CD4-positive, alpha-beta T cell treated with Interleukin-10 for 1 hour (primary cell): ENCODE measurements at regions not wholly inside any gene's neighbourhood (a gene's known extent, or its start where the extent isn't known, plus 50 kb on each side); places are given as distances from the start of the nearest gene placed in this dataset.
"Not testable (repeated sequence)": the region's sequence is repeated elsewhere in the genome, so short reads cannot be mapped to it uniquely, and the experiment has no call there.

ENCODE experiments used
- DNase-seq: peaks from one replicate; pipeline ENCODE4 v3.0.0-alpha.2; 2020

DNA sequence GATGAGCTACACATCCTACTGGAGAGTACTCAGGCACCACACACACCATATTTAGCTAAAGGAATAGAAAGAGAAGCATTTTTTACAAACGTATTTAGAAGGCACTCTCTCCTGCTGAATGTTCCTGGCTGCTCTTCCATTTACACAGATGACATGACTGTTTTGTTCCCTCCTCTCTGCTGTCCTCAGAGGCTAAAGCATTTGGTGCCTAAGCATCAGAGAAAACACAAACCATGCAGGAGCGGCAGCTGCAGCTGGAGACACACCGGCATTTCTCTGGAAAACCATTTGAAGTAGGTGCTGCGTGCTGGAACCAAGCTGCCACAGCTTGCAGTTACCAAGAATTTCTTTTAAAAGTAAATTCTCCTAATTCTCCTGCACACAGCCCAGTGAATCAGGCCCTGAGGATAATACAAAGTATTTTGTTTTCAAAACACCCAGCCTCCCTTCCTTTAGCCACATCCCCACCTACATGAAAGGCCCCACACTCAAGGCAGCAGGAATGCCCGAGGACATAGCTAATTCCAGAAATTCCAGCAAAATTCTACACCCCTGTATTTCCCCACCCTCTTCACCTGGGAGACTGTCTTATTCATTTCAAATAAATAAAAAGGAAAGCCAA lies 488.9 kb upstream of the SOX11 start:
- DNase-seq, result no peak

GRCh38 chr2:5206742-5207141 lies 485.4 kb upstream of the SOX11 start:
- DNase-seq, result not testable (repeated sequence)

GRCh38 chr2:5215989-5216607 lies 476.1 kb upstream of the SOX11 start:
- no peak for DNase-seq

DNA sequence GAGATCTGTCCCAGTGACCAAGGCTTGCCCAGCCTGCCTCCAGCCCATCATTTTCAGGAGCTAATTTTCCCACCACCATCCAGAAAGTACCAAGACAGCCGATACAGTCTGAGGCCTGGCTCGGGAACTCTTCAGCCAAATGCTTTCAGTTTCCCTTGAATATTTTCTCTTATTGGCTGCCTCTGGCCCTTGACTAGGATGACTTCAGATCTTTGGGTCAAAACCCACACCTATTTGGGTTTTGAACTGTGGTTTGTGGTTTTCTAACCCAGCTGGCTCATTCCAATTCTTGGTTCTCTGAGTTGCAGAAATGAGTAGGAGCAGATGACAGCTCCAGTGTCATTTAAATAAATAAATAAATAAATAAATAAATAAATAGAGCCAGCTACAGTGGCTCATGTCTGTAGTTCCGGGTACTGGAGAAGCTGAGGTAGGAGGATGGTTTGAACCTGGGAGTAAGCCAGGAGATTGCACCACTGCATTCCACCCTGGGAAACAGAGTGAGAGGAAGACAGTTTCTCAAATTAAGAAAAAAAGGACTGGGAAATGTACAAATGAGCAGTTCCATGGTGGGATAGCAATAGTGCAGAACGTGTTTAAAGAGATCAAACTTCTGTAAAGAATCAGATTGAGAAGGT lies 465.0 kb upstream of the SOX11 start:
- DNase-seq, result no peak

DNA sequence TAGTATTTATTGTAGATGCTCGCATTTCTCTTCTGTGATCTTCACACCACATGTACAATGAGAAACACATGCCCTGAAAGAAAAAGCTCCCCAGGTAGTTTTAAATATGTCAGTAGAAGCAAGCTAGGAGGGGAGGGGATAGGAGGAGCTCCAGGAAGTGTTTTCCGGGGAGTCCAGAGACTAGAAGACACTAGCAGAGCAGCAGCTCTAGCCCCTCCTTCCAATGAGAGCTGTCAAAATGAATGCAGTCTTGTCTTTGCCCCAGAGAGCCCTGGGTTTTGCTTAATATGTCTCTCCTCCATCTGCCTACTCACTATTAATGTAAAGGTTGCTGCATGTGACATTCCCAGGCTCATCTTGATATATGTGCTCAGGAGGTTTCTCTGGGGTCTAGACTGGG lies 462.6 kb upstream of the SOX11 start:
- no peak for DNase-seq

DNA sequence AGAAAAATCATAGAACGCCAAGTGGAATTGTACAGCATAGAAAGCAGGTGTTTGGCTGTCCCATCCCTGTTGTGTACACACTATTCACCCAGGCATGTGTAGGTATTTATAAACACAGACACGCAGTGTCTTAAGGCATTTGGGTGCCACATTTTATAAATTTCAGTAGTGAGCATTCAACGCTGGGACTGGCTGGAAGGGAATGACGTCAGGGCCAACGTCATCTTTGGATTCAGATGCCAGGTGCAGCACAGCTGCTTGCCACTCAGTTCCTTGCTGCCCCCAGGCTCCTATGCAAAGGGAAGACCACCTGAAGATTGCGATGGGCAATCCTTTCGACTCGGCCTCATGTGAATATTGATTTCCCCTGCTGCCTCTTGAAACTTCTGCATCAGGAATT lies 461.7 kb upstream of the SOX11 start:
- no peak for DNase-seq

GRCh38 chr2:5230855-5231254 lies 461.3 kb upstream of the SOX11 start:
- DNase-seq, result no peak

DNA sequence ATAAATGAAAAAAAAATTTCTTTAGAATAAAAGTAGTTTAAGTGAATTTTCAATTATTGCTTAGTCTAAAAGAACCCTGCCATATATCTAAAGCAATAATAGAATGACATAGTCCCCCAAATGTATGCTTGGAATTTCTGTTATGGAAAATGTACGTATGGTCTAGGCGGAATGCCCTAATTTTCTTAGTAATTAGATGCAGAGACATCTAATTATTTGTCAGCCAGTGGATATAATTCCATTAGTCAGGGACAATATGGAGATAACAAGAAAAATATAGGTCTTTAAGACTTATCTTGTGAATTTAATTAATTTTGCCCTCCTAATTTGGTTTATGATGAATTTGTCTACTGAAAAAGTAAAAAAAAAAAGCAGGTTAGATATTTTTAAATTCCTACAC lies 460.9 kb upstream of the SOX11 start:
- DNase-seq, result no peak

DNA sequence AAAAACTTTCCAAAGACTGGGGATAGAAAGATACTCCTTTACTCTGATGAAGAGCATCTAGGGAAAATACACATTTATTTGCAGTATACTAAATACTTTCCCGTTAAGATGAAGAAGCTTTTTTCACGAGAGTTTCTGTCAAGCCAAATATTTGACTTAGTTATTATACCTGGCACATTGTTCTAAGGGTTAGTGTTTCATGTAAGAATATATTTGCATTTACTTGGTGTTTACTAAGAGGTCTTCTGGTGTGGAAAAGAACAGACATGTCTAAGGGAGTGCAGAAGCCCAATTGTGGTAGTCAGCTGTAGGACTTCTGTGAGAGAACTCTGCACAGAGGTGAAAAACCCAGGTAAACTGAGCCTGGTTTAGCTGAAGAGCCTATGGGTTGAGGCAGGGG lies 457.6 kb upstream of the SOX11 start:
- DNase-seq, result no peak

DNA sequence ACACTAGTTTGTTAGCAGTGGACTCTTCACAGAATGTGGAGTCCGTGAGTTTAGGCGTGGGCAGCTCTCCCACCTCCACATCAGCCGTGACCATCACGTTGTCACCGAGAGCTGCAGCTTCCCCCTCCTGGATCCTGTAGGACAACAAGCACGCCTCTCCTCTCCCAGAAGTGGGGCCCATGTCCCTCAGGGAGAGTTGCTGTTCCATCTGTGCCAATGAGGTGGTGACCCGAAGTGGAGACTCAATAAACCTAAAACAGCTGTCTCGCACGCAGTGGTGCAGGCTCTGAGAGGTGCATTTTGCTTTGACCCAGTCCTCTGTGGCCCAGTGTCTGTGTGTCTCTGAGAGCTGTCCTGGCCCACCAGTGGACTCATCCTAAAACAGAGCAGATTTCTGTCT lies 456.5 kb upstream of the SOX11 start:
- no peak for DNase-seq

DNA sequence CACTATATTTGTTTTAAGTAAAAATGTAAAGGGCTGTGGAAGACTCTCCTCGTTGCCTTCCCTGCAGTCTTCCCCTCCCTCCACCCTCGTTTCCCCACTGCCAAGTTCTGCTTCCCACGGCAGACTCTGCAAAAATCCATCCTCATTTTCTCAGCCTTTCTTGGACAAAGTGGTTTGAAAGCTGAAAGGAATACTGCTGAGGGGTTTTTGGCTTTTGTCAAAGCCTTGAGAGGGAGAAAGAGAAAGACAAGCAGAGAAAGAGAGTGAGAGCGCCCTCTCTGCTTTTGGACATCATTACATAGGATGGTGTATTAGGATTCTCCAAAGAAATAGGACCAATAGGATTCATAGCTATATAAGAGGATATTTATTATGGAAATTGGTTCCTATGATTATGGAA lies 455.9 kb upstream of the SOX11 start:
- DNase-seq, result no peak

GRCh38 chr2:5242751-5243150 lies 449.4 kb upstream of the SOX11 start:
- DNase-seq, result no peak

- no peak for DNase-seq
Measured at GRCh38 chr2:5250482-5250881, 441.7 kb upstream of the SOX11 start.

GRCh38 chr2:5253263-5253662 lies 438.9 kb upstream of the SOX11 start:
- no peak for DNase-seq

- no peak for DNase-seq
Measured at GRCh38 chr2:5254791-5255332, 437.3 kb upstream of the SOX11 start.

DNA sequence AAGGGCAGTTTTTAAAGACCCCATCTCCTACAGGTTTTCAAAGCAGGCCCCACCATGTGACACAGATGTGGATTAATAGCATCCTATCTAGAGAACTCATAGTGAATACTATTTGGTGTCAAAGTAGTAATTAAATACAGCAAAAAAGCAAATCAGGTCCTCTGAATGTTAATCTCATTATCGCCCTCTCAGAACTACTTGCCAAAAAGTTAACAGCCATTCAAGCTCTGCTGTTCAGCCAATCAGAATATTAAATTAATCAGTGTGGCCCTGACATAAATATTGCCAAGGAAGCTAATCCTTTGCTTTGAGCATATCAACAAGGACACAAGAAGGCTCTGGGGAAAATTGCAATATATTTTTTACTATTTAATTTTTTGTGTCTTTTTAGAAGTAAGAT lies 428.9 kb upstream of the SOX11 start:
- DNase-seq, result no peak

GRCh38 chr2:5264361-5264760 lies 427.8 kb upstream of the SOX11 start:
- DNase-seq, result no peak

DNA sequence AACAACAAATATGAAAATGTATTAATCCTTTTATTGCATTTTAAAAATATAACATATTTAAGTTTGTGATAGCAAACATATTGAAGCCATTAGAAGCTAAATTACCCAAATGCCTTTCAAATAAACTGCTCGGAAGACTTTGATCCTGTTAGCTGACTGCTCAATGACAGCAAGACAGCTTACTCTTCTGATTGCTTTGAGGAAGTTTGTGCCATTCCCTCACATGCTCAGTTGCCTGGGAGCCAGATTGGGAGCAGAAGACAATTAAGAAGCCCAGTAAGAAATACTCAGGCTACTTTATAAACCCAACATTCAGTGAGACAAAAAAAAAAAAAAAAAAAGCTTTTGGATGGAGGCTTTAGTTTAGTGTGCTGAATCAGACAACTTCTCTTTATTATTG lies 407.1 kb upstream of the SOX11 start:
- DNase-seq, result no peak

DNA sequence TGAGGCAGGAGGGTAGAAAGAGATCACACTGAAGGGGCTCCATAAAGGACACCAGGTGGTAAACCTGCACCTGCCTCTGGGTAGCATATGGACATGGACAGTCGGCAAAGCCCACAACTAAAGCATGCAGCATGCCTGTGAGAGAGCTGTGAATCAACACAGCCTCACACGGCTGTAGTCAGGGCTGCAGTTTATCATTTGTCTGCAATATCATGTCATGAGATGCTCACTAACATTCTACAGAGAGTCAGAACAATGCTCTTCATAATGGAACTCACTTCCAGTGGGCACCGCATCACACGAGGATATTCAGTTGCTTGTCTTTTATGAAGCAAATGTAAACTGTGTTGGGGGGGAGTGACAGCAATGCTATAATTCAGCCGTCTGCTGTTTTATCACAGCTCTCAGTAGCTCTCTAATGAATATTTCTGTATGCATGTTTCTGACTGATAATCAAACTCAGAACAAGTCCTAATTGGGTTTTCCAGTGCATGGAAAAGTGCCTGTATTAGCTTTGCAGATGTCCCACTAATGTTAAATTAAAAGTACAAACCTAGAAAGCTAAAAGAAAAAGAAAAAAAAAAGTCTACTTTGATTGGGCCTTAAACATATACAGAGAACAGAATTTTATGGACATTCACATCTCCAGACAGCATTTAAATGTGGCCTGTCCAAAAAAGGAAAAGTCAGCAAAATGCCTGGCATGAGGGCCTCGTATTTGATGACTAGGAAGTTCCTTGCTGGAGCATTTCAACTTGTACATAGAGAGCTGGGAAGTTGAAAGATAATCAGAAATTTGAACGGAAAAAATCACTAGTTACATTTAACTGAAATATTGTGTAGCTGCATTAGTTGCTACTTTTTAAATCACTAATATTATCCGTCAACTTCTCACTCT lies 406.1 kb upstream of the SOX11 start:
- DNase-seq, result no peak

DNA sequence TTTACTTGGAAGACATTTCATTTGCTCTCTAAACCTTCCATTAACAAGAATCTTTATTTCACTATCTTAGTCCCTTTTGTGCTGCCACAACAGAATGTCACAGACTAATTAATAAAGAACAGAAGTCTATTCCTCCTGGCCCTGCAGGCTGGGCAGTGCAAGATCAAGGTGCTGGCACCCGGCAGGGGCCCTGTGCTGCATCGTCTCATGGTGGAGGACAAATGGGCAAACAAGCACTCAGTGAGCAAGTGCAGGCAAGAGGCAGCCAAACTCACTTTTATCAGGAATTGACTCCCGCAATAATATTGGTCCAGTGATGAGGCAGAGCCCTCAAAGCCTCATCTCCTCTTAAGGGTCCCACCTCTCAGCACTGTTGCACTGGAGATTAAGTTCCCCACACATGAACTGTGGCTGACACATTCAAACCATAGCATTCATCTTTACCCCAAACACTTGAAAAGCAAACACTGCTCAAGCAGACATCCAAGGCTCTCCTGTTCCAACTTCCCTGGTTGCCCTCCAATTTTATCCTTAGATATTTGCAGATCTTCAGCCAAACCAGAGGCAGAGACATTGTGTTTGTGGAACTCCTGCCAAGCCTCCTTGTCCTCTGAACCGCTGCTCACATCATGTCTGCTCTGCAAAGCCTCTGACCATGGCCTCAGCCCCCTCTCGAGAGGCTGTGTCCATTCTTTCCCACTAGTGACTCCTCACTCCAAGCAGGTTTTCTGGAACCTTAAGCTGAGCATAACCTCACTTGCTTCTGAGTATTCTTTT lies 404.4 kb upstream of the SOX11 start:
- no peak for DNase-seq

- DNase-seq, result no peak
Measured at GRCh38 chr2:5290900-5291546, 401.2 kb upstream of the SOX11 start.

DNA sequence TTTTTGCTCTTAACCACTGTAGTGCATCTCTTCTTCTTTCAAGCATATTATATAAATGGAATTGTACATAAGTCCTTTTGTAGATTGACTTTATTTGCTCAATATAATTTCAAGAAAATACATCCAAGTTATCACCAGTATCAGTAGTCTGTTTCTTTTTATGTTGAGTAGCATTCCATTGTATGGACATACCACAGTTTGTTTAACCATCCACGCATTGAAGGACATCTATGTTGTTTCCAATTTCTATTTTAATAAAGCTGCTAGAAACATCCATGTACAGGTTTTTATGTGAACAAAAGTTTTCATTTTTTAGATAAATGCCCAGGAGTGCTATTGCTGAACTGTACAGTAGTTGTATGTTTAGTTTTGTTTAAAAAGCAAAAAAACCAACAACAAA lies 387.5 kb upstream of the SOX11 start:
- DNase-seq, result no peak
